ENCODE measurements at regions not wholly inside any gene's neighbourhood (a gene's known extent, or its start where the extent isn't known, plus 50 kb on each side); places are given as distances from the start of the nearest gene placed in this dataset.

DNA sequence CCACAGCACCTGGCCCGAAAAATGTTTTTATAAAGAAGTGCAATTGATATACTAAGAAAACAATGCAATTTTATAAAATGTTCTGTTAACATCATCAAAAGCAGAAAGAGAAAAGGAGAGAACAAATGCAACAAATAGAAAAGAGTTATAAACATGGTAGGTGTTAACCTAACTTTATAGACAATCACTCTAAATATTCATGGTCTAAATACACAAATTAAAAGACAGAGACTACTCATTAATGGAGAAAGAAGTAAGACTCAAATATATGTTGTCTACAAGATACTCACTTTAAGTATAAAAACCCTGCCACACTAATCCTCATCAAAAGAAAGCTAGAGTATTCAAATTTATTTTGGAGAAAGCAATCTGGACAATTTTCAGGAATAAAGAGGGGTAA is 425.3 kb upstream of the ANKRD30A start:
- DNase-seq (ENCODE audit: low read depth in 2 of 2) = no peak

DNA sequence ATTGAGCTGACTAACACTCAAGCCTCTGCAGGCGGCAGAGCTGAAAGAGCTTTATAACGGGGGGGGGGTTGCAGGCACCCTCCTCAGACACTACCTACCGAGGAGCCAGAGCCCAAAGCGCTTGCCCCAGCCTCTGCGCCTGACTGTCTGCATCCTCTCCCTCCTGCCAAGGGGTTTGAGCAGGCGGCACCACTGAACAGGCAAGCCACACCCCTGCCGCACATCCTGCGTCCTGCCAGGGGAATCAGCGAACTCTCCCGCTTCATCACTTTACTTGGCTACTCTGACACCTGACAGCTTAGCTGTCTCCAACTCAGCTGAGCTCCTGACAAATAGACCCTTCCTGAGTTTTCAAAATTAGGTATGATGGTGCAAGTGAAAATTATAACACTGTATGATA is 432.6 kb upstream of the ANKRD30A start:
- no peak for DNase-seq (ENCODE audit: low read depth in 2 of 2)

DNA sequence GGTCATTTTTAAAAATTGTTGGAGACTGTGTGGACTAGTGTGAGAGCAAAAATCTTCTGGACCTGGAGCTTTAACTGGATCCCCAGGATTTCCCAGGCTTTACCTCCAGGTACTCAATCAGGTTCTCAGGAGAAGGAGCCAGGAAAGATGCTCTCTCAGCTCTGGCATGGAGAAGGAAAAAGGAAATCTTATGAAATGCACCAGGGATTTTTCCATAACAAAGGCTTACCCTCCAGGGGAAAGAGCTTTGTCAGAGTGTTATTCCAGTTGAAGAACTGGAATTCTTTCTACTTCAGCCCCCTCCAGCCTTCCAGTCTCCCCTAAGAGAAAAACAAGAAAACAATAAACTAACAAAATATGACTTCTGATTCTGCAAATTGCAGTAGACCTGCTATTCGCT is 436.7 kb upstream of the ANKRD30A start:
- no peak for DNase-seq (ENCODE audit: low read depth in 2 of 2)

DNA sequence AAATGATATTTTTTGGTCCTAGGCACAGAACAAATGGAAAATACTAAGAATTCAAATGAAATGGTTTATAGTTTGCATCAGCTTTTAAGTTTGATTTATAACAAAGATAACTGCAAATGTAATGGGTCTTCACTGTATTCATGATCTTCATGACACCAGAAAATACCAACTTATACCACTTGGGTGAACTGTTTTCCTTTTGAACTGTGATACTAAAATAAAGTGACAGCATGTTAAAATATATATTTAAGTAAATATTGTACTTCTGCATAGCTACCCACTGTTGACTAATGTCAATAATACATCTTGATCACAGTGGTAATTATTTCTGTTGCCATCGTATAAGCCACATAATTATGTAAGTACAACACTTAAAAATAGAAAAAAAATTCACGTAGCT is 442.0 kb upstream of the ANKRD30A start:
- DNase-seq (ENCODE audit: low read depth in 2 of 2) = no peak

DNA sequence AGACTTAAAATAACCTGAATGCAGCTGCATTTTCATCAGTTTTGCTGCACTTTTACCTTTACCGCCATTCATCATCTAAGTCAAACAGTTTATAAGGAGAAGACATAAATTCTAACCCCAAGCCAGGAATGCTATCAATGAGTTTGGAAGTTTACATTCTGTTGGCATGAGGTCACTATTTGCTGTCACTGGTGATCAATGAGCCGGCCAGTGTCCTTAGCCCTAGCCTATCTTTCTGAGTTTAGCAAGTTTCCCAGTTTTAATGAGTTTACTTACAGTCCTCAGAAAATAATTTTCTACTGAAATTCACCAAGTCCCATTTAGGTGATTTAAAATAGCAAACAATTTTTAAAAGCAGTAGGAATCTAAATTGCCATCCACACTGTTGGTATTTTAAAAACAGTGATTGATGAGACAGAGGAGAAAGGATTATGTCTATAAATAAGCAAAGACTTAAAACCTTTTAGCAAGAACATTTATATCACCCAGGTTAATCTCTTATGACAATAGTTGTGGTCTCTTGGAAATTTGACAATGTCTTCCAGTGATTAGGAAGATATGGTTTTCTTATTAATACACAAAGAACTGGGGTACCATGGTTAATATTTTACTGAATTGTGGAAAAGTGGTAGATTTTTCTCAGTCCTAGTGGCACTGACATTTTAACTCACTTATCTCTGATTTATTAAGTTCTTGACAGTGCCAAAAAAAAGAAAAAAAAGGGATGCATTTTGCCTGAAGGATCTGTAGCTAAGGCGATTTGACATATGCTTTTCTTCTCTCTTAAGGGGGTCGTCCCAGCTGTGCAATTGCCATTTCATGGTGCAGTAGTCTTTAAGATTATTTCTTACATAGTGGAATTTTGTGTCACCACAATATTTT is 443.4 kb upstream of the ANKRD30A start:
- no peak for DNase-seq (ENCODE audit: low read depth in 2 of 2)

DNA sequence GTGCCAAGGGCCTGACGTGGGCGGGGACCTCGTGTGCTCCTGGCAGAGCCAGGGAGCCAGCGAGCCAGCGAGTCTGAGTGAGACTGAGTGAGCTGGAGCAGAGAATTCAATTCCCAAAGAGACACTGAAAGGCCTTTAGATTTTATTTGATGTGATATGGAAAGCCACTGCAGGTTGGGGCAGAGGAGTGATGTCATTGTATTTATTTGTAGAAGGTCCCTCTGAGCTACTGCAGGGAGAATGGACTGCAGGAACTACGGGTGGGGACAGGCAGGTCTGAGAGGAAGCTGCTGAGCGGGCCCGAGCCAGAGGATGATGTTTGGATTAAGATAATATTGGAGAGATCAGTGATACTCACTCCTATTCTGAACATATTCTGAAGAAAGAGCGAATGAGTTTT is 445.8 kb upstream of the ANKRD30A start:
- no peak for DNase-seq (ENCODE audit: low read depth in 2 of 2)

DNA sequence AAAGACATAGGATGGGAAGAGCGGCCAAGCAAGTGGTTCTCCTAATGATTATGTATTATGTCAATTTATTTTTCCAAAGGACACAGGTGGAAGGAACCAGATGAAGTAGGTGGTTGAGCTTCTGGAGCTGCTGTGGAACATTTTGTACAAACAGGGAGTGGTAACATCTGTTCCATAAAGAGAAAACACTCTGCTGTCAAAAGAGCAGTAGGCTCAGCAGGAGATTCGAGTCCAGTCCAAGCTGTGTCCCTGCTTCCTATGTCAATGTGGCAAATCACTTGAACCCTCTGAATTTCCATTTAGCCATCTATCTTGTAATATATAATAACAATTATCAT is 448.0 kb upstream of the ANKRD30A start:
- no peak for DNase-seq (ENCODE audit: low read depth in 2 of 2)

DNA sequence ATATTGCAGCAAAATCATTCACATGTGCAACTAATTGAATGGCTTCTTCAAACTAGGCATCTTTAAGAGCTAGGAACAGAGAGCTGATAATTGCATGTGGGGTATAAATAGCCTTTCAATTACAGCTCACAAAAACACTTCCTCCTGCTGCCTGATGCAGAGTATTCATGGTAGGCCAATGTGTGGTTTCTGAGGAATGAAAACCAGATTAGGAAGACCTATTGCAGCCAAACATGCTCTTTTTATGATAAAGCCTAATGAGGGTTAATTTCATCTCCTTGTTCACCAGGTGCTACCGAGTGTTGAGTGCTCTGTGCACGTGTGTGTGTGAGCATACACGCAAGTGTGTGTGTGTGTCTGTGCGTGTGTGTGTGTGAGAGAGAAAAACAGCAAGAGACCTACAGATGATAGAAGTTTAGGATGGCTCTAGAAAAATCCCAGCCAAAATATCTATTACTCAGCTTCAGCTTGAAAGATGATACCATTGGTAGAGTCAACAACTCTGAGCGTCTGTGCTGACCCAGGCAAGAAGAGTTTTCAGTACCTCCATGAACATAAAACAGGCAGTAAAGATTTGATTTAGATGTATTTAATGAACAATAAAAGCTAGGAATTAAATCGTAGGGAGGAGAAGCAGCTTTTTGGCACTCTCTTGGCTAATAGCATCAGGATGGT is 448.5 kb upstream of the ANKRD30A start:
- no peak for DNase-seq (ENCODE audit: low read depth in 2 of 2)

DNA sequence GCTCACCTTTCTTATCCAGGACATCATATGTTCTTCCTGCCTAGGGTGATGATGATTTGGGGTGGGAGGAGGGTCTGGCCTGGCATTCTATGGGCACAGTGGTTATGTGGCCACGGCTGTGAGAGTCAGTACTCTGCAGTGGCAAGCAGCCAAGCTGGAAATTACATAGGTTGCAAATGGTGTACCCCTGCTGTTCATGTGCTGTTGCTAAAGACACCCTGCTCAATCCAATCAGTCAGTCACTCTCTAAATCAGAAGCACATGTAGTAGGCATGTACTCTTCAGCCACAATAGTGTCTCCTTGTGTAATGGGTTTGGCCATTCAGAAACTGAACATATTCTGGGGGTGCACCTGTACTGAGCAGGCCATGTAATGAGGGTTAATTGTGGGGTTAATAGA is 449.1 kb upstream of the ANKRD30A start:
- no peak for DNase-seq (ENCODE audit: low read depth in 2 of 2)

DNA sequence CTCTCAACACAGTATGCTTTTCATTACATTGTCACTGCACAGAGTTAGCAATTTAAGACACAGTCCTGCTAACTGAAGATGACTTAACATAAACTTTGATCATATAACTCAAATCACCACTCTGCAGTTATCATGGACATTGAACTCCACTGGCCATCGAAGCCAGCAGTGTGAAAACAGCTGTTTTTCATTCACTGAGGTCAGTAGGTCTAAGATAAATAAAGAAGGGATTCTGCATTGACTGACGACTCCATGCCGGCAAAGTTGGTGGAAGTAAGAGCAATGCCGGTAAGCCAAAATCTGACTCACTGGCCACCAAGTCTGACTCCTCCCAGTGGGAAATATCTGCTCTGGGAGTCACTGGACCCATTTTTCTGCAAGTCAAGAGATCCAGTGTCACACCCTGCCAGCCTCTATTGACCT is 449.9 kb upstream of the ANKRD30A start:
- DNase-seq (ENCODE audit: low read depth in 2 of 2) = no peak

DNA sequence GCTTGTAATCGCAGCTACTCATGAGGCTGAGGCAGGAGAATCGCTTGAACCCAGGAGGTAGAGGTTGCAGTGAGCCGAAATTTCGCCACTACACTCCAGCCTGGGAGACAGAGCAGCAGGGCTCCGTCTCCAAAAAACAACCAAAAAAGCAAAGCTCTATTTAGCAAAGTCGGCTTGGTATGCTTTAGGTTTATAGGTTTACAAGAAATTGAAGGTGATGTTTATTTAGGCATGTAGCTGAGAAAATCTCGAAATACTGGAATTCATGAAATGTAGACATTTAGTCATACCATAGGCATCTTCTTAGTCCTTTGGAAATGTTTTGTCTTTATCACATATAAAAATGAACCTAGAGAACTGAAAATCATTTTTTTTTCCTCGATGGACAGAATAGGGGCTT is 453.8 kb upstream of the ANKRD30A start:
- DNase-seq (ENCODE audit: low read depth in 2 of 2) = no peak

DNA sequence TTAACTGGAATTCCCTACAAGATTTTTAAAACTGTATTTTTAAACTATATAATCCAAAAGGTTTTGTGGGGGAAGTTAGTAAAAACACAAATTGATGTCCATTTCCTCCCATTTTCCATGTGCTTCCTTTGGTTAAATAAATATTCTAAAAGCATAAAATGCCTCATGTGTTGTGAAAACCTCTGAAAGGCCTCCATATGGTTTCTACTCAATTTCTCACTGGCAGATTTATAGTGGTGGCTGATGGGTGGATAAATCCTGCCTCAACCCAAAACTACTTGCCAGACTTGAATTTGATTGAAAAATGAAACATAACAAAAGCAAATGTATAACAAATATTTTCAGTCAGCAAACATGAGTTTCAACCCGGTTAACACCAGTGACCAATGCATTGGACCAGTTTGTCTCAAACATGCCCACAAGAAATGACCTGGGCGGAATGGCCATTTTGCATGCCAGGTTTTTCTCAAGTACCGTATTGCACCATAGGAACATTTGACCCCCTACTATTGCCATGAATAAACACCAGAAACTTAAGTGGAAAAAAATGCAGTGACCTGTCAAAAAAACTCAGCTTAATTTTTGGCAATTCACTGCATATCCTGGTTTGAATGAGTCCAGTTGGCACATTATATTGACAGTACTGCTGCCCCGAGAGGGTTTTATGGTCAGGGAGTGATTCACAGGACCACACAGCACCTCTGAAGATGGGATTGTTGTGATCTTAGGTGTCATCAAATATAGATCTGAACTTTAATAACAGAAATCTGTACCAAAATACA is 454.6 kb upstream of the ANKRD30A start:
- no peak for DNase-seq (ENCODE audit: low read depth in 2 of 2)

DNA sequence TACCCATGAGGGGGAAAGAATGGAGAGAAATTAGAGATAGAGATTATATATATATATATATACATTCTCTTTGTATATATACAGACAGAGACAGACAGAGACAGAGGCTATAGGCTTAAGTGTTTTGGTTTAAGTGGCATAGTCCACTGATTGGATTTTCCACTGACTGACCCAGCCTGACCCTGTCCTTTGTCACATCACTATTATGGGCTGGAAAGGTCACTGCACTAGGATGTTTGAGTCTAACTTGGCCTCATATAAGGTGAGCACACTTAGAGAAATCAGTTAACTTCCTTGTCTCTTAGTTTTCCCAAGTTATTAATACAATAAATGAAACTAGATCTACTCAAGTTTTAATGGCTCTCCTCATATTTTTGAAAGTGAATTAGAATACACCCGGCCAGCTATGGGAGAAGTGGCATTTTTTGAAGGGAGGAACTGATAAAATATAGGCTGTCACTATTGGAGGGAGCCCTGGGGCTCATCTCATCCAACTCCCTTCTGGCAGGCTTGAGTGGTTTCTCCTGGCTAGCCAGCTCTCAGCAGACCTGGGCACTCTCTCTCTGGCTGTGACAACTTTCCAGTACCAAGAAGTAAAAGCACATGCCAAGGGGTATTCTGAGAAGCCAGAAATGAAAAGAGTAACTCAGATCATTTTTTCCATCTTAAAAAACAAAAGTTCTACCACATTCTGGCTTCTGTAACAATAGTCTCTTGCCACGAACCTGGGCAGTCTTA is 455.6 kb upstream of the ANKRD30A start:
- DNase-seq (ENCODE audit: low read depth in 2 of 2) = no peak

DNA sequence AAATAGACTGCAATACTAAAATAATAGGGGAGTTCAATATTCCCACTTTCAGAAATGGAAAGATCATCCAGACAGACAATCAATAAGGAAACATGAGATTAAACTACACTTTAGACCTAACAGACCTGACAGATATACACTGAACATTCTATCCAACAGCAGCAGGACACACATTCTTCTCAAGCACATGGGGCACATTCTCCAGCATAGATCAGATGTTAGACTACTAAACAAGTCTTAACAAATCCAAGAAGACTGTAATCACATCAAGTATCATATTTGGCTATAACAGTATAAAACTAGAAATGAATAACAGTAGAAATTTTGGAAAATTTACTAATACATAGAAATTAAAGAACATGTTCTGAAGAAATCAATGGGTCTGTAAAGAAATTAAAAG is 458.9 kb upstream of the ANKRD30A start:
- DNase-seq (ENCODE audit: low read depth in 2 of 2) = no peak

DNA sequence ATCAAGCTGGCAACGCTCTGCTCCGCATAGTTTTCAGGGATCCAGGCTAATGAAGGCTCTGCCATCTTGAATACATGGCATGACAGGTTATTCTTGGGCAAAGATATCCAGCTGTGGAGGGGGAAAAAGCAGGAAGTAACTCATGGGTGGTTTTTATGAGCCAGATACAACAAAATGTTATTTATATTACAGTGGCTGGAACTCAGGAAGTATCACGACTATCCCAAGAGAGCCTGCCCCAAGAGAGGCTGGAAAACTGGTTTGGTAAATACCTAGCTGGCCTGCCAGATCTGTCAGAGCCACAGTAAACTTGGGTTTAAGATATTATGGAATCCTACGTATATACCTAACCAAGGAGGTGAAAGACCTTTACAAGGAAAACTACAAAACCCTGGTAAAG is 462.8 kb upstream of the ANKRD30A start:
- no peak for DNase-seq (ENCODE audit: low read depth in 2 of 2)

DNA sequence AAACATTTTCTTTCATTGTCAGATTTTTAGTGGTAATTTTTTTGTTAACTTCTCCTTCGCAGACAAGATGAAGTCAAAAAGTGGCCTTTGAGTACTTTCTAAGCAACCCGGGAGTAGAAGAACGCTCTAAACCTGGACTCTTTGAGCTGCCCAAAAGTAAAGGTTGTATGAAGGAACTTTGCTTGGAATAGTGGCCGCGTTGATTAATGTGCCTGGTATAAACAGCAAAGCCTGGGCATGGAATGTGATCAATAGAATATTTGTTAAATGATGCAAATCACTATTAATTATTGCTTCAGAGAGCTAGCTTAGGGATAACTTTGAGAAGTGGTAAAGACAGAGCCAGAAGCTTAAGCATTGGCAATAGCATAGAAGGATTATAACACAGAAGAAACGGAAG is 475.1 kb upstream of the ANKRD30A start:
- DNase-seq (ENCODE audit: low read depth in 2 of 2) = no peak

DNA sequence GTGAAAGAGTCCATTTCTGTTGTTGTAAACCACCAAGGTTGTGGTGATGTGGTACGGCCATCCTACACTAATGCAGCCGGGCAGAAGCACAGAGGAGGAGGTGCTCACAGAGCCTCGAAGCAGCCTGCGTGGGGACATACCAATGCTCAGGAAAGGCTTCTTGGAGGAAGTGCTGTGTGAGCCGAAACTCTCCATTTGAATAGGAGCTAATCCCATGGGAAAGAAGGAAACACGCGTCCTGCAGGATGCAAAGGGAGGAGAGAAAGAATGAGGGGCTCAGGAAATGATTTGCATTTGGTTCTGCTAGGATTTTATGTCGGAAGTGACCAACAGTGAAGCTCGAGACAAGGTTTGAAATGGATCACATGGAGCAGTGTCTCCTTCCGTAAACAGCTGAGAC is 477.9 kb upstream of the ANKRD30A start:
- no peak for DNase-seq (ENCODE audit: low read depth in 2 of 2)

DNA sequence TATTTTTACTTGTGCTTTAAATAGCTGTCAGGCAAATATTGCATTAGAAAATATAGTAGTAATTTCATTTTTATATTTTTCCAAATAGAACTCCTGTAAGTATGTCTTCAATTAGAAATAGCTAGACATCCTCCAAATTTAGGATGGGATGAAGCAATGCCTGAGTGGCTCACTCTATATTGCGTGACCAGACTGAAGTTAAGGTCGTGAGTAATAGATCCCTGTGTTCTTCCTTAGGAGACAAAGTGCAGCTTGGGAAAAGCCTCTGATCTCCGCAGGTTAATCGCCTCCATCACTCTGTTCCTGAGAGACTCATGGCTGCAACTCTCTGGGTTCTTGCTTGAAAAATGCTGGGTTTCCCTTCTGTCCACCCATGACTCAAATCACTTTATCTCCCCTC is 484.8 kb upstream of the ANKRD30A start:
- no peak for DNase-seq (ENCODE audit: low read depth in 2 of 2)

DNA sequence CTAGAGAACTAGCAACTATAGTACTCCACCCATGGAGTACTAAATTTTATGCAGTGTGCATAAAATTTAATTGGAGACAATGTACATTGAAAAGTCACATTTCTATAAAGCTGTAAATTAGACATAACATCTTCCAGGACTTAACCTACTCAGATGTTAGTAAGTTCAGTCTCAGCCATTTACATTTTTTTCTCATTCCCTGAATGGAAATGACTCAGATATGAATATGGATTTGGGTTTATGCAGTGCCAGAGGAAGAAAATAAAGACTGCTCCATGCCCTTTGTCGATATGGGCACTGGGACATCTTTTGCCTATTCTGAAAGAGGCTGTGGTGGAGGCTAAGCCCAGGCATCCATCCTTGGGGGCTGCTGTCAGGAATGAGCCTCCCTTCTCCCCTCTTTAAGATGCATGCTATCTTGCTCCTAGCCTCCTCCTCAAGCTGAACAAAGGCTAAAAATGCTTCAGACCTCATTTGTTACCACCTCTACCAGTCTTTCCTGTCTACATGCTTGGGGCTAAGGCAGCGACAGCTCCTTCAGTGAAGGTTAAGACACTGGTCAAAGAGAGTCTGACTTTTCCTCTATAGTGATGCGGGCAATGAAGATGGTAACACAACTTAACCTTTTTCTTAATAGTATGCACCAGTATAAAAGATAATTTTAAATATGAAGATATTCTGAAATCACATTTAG is 486.8 kb upstream of the ANKRD30A start:
- no peak for DNase-seq (ENCODE audit: low read depth in 2 of 2)

DNA sequence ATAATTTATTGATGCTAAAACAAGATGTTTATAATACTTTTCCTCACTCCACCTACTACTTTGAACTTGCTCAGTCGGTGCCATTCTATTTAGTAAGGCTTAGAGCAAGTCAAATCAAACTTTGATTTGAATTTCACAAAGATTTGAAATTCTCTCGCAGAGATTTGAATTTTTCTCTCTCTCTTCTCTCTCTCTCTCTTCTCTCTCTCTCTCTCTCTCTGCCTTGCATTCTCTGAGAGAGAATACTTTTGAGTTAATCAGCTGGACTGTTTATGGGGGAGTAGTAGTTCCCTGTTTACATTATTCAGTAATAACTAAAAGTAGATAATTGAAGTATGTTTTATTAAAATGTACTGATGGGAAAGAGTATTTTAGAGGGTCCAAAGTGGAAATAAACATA is 488.5 kb upstream of the ANKRD30A start:
- no peak for DNase-seq (ENCODE audit: low read depth in 2 of 2)

DNA sequence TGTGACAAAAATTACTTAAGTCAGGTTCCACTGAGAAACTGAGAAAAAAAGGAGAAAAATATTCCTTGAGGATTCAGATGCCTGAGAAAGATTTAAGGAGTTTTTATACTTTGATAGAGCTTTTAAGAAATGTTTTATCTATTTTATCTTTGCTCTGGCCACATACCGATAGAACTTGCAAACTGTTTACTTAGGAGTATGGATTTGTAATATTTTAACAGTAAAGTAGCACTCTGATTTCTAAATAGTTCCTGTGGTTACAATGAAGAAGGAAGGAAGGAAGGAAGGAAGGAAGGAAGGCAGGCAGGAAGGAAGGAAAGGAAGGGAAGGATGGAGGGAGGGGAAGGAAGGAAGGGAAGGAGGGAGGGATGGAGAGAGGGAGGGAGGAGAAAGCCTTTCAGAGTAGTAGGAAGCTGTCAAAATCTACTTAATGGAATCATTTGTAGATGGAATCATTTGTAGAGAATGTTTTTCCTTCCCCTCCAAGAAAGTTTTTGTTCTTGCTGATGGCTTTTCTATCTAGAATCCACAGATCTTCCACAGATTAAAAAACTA is 489.0 kb upstream of the ANKRD30A start:
- no peak for DNase-seq (ENCODE audit: low read depth in 2 of 2)

Data from stimulated activated CD4-positive, alpha-beta T cell treated with anti-CD3 and anti-CD28 coated beads, Interleukin-15, amount 100 ng/mL, for 48 hours (primary cell).